Caco-2 (cell line): ENCODE measurements at regions not wholly inside any gene's neighbourhood (a gene's known extent, or its start where the extent isn't known, plus 50 kb on each side); places are given as distances from the start of the nearest gene placed in this dataset.

Source experiments
- BruUV-seq: library from RNA; stranded (reverse); fragments of 400-500 nt; replicated peaks from 2 replicates; lab custom pipeline; 2021; lab: Mats Ljungman, UMichigan
- CTCF ChIA-PET: fragments of 300-600 bp; sonication (Branson Sonifier 250); formaldehyde crosslinking; loops from one replicate; lab custom pipeline; 2022; ENCODE audit warnings: antibody characterized with exemption; lab: Charles Lee
- POLR2A ChIA-PET: fragments of 300-600 bp; sonication (Branson Sonifier 250); formaldehyde crosslinking; loops from one replicate; lab custom pipeline; 2022; ENCODE audit warnings: antibody characterized with exemption; lab: Charles Lee
- DNase-seq, 2 experiments: peaks; one replicate each; pipeline versions ENCODE4 v3.0.0 to v3.0.0-alpha.2; 2020 to 2022
- H3K27me3 ChIP-seq: replicated peaks from 2 replicates; pipeline ENCODE4 v1.6.0; 2011; ENCODE audit warnings: low read length; ENCODE audit not compliant: control insufficient read depth, insufficient read depth
- H3K36me3 ChIP-seq: 2 replicates; pipeline ENCODE4 v1.5.1; 2011; ENCODE audit warnings: low read length; ENCODE audit not compliant: control insufficient read depth, insufficient read depth
- H3K4me1 ChIP-seq: fragments of 250-450 bp; sonication (Bioruptor Pico); 2 replicates; pipeline ENCODE4 v1.5.1; 2020; ENCODE audit warnings: mild to moderate bottlenecking
- H3K4me3 ChIP-seq: 2 replicates; pipeline ENCODE4 v1.5.1; 2011; ENCODE audit warnings: low read depth, mild to moderate bottlenecking, control low read depth, low read length
- H3K9me3 ChIP-seq: fragments of 250-450 bp; sonication (Bioruptor Pico); 2 replicates; pipeline ENCODE4 v1.5.1; 2020; ENCODE audit warnings: mild to moderate bottlenecking, moderate library complexity
- H3K27ac Mint-ChIP-seq: one replicate; pipeline ENCODE4 v1.8.0; 2022; ENCODE audit warnings: mixed read lengths; ENCODE audit not compliant: unreplicated experiment
- H3K27me3 Mint-ChIP-seq: one replicate; pipeline ENCODE4 v1.8.0; 2022; ENCODE audit warnings: mixed read lengths; ENCODE audit not compliant: insufficient read depth, unreplicated experiment
- H3K36me3 Mint-ChIP-seq: one replicate; pipeline ENCODE4 v1.8.0; 2022; ENCODE audit warnings: mild to moderate bottlenecking, mixed read lengths; ENCODE audit not compliant: insufficient read depth, unreplicated experiment
- H3K4me1 Mint-ChIP-seq: one replicate; pipeline ENCODE4 v1.8.0; 2022; ENCODE audit warnings: low read depth, mixed read lengths; ENCODE audit not compliant: unreplicated experiment
- H3K4me3 Mint-ChIP-seq: one replicate; pipeline ENCODE4 v1.8.0; 2022; ENCODE audit warnings: mild to moderate bottlenecking, moderate library complexity, mixed read lengths; ENCODE audit not compliant: unreplicated experiment
- H3K9me3 Mint-ChIP-seq: one replicate; pipeline ENCODE4 v1.8.0; 2022; ENCODE audit warnings: mixed read lengths; ENCODE audit not compliant: unreplicated experiment
- intact Hi-C: fragments of 100-400 bp; cut with micrococcal nuclease; formaldehyde crosslinking; loops from one replicate; pipeline ENCODE4 v1.10.0; 2022; ENCODE audit not compliant: unreplicated experiment
- TF ChIP-seq, protein P1 (sequence below), 2 experiments: fragments of 200-600 bp in 1 of 2; IDR thresholded peaks; 1 replicate in 1 of 2; 2 replicates in 1 of 2; pipeline versions ENCODE4 v1.5.1 to v1.8.0; 2011 to 2022; ENCODE audit warnings: antibody characterized with exemption in 1 of 2, control low read depth in 1 of 2, inconsistent platforms in 1 of 2, low read depth in 1 of 2, low read length in 1 of 2, mild to moderate bottlenecking in 1 of 2, moderate library complexity in 1 of 2; ENCODE audit not compliant: insufficient read depth in 1 of 2, severe bottlenecking in 1 of 2, unreplicated experiment in 1 of 2

DNA sequence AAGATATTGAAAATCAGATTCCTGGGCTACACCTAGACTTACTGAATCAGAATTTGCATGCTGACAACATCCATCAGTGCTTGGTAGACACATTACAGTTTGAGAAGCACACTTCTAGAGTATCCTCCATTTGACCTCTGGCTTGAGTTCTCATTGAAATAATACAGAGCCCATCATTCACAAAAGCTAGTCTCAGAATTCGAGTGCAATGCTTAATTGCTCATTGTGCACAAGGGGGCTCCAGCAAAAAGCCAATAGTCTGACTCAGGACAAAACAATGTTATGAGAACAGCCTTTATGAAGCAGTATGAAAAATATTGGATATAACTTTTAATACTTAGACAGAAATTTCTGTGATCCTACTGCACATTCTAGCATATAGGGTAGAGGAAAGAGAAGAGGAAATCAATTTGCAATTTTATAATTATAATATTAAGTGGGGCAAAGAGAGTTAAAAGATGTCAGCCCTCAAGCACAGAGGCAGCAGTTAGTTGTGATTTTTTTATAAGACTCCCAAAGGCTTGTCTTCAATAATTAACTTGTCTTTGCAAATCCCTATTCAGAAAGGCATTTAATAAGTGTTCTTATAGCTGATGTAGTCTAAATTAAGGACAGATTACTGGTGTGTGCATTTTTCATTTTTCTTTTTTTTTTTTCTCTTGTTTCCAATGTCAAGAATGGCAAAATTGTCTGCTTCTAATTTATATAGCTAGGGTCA, 105.8 kb upstream of the ANK3 start:
- intact Hi-C loops, result no loop called here
- no TSS peak for BruUV-seq

DNA sequence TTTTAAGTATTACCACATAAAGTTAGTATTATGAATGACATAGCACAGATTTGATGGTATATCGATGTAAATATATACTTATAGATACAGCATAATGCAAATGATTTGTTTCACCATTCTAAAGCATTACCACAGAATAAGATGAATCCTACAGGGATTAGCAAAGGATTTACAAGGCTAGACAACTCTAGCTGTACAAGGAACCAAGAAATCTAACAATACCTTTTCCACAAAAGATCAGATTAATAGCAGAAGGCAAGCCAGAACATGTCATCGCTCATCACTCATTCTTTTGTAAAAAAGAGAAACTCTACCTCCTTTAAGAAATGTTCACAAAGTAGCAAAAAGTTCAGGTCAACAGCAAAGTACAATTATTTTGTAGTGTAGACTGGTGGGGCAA, 105.1 kb upstream of the ANK3 start:
- CTCF ChIA-PET, result no interaction called here

More for the DNA sequence above, 105.8 kb upstream of the ANK3 start:
- H3K27ac Mint-ChIP-seq, result no peak overlapping the region
- Histone ChIP-seq H3K27me3 (no peaks in the 10 kb centered on the region), H3K9me3 (no peaks in the 10 kb centered on the region), H3K4me1 (peaks cover 3% of the 10 kb centered on the region; the same call in 1 of the 2 replicates), H3K36me3 (no peaks in the 10 kb centered on the region), H3K4me3 (no peak overlapping the region)
- peaks cover 14% of the 10 kb centered on the region for H3K4me1 Mint-ChIP-seq
- H3K27me3 Mint-ChIP-seq, result no peaks in the 10 kb centered on the region
- ChIA-PET CTCF (no interaction called here), POLR2A (no interaction called here)
- H3K9me3 Mint-ChIP-seq, result no peaks in the 10 kb centered on the region
- no peak overlapping the region for H3K4me3 Mint-ChIP-seq
- H3K36me3 Mint-ChIP-seq, result no peaks in the 10 kb centered on the region
- TF ChIP-seq, protein P1, sequence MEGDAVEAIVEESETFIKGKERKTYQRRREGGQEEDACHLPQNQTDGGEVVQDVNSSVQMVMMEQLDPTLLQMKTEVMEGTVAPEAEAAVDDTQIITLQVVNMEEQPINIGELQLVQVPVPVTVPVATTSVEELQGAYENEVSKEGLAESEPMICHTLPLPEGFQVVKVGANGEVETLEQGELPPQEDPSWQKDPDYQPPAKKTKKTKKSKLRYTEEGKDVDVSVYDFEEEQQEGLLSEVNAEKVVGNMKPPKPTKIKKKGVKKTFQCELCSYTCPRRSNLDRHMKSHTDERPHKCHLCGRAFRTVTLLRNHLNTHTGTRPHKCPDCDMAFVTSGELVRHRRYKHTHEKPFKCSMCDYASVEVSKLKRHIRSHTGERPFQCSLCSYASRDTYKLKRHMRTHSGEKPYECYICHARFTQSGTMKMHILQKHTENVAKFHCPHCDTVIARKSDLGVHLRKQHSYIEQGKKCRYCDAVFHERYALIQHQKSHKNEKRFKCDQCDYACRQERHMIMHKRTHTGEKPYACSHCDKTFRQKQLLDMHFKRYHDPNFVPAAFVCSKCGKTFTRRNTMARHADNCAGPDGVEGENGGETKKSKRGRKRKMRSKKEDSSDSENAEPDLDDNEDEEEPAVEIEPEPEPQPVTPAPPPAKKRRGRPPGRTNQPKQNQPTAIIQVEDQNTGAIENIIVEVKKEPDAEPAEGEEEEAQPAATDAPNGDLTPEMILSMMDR (IDR thresholded peaks at IDR 0.05; ENCODE audit: insufficient read depth in 1 of 2, low read depth in 1 of 2, low read length in 1 of 2, severe bottlenecking in 1 of 2, unreplicated experiment in 1 of 2), result no peak
- no peak for DNase-seq

DNA sequence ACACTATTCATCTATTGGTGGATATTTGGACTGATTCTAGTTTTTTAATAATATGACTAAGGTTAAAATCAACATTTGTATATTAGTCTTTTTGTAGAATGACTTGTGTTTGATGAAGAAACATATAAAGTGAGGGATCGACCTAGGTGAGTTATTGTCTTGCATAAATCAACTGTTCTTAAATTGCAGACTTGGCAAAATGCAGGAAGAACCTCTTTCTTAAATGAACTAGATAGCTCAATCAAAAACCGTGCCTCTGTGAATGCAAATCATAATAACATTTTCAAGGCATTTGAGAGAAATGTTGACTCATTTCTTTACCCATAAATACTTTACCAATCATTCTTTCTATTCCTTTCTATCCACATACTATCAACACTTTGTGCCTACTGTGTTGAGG, 101.5 kb upstream of the ANK3 start:
- BruUV-seq, result no TSS peak
- no peaks in the 10 kb centered on the region for H3K27me3 ChIP-seq
- H3K4me1 ChIP-seq, result no peaks in the 10 kb centered on the region
- H3K4me3 Mint-ChIP-seq, result no peak overlapping the region
- intact Hi-C loops, result no loop called here
- no peaks in the 10 kb centered on the region for H3K36me3 Mint-ChIP-seq
- no peak overlapping the region for H3K27ac Mint-ChIP-seq
- H3K9me3 Mint-ChIP-seq, result no peaks in the 10 kb centered on the region
- no peak for DNase-seq
- ChIA-PET CTCF (no interaction called here), POLR2A (no interaction called here)
- no peaks in the 10 kb centered on the region for H3K36me3 ChIP-seq
- TF ChIP-seq, protein P1 (IDR thresholded peaks at IDR 0.05; ENCODE audit: insufficient read depth in 1 of 2, low read depth in 1 of 2, low read length in 1 of 2, severe bottlenecking in 1 of 2, unreplicated experiment in 1 of 2), result no peak
- no peak overlapping the region for H3K4me3 ChIP-seq
- H3K4me1 Mint-ChIP-seq, result no peaks in the 10 kb centered on the region
- no peaks in the 10 kb centered on the region for H3K27me3 Mint-ChIP-seq
- no peaks in the 10 kb centered on the region for H3K9me3 ChIP-seq

More for the DNA sequence above, 105.1 kb upstream of the ANK3 start:
- Histone ChIP-seq H3K9me3 (no peaks in the 10 kb centered on the region), H3K27me3 (no peaks in the 10 kb centered on the region), H3K36me3 (no peaks in the 10 kb centered on the region), H3K4me3 (no peak overlapping the region), H3K4me1 (peaks cover 3% of the 10 kb centered on the region; the same call in 1 of the 2 replicates)
- no peak overlapping the region for H3K27ac Mint-ChIP-seq
- no peaks in the 10 kb centered on the region for H3K27me3 Mint-ChIP-seq
- no peak overlapping the region for H3K4me3 Mint-ChIP-seq
- intact Hi-C loops, result no loop called here
- peaks cover 14% of the 10 kb centered on the region for H3K4me1 Mint-ChIP-seq
- no TSS peak for BruUV-seq
- TF ChIP-seq, protein P1 (IDR thresholded peaks at IDR 0.05; ENCODE audit: insufficient read depth in 1 of 2, low read depth in 1 of 2, low read length in 1 of 2, severe bottlenecking in 1 of 2, unreplicated experiment in 1 of 2), result no peak
- no peaks in the 10 kb centered on the region for H3K9me3 Mint-ChIP-seq
- DNase-seq, result no peak
- no peaks in the 10 kb centered on the region for H3K36me3 Mint-ChIP-seq
- POLR2A ChIA-PET, result no interaction called here
